Glutamatergic neuron (in vitro differentiated cells): ENCODE measurements at regions not wholly inside any gene's neighbourhood (a gene's known extent, or its start where the extent isn't known, plus 50 kb on each side); places are given as distances from the start of the nearest gene placed in this dataset.

ENCODE experiments used
- DNase-seq: peaks from one replicate; pipeline ENCODE4 v3.0.0; 2022
- H3K27ac Mint-ChIP-seq: one replicate; pipeline ENCODE4 v1.8.0; 2020; ENCODE audit warnings: mild to moderate bottlenecking, mixed read lengths, inconsistent platforms; ENCODE audit not compliant: unreplicated experiment
- H3K27me3 Mint-ChIP-seq: one replicate; pipeline ENCODE4 v1.8.0; 2020; ENCODE audit warnings: mild to moderate bottlenecking, moderate library complexity, mixed read lengths, inconsistent platforms; ENCODE audit not compliant: unreplicated experiment
- H3K36me3 Mint-ChIP-seq: one replicate; pipeline ENCODE4 v1.8.0; 2020; ENCODE audit warnings: mild to moderate bottlenecking, mixed read lengths, inconsistent platforms; ENCODE audit not compliant: unreplicated experiment
- H3K4me1 Mint-ChIP-seq: one replicate; pipeline ENCODE4 v1.8.0; 2020; ENCODE audit warnings: mild to moderate bottlenecking, low read depth, mixed read lengths, inconsistent platforms; ENCODE audit not compliant: unreplicated experiment
- H3K4me3 Mint-ChIP-seq: one replicate; pipeline ENCODE4 v1.8.0; 2020; ENCODE audit warnings: mild to moderate bottlenecking, mixed read lengths, inconsistent platforms; ENCODE audit not compliant: unreplicated experiment
- H3K9me3 Mint-ChIP-seq: one replicate; pipeline ENCODE4 v1.8.0; 2020; ENCODE audit warnings: mild to moderate bottlenecking, moderate library complexity, mixed read lengths, inconsistent platforms; ENCODE audit not compliant: unreplicated experiment
- CTCF ChIP-seq: fragments of 200-600 bp; sonication (generic); IDR thresholded peaks from one replicate; pipeline ENCODE4 v1.5.0; 2021; ENCODE audit not compliant: partially characterized antibody, unreplicated experiment

- Mint-ChIP-seq H3K4me1 (no peaks in the 10 kb centered on the region), H3K4me3 (no peak overlapping the region), H3K9me3 (no peaks in the 10 kb centered on the region), H3K27me3 (peaks cover 3% of the 10 kb centered on the region), H3K36me3 (no peaks in the 10 kb centered on the region), H3K27ac (no peak overlapping the region)
- DNase-seq = no peak
- no peak for TF ChIP-seq CTCF
Measured at GRCh38 chr4:24700118-24700517, 95.3 kb upstream of the SOD3 start.

GRCh38 chr4:24701683-24702082 lies 93.7 kb upstream of the SOD3 start:
- Mint-ChIP-seq H3K27ac (no peak overlapping the region), H3K27me3 (peaks cover 3% of the 10 kb centered on the region), H3K9me3 (no peaks in the 10 kb centered on the region), H3K36me3 (no peaks in the 10 kb centered on the region), H3K4me1 (no peaks in the 10 kb centered on the region), H3K4me3 (no peak overlapping the region)
- TF ChIP-seq CTCF = no peak
- DNase-seq = no peak

- Mint-ChIP-seq H3K27ac (no peak overlapping the region), H3K36me3 (no peaks in the 10 kb centered on the region), H3K4me1 (no peaks in the 10 kb centered on the region), H3K4me3 (no peak overlapping the region), H3K9me3 (no peaks in the 10 kb centered on the region), H3K27me3 (peaks cover 3% of the 10 kb centered on the region)
- DNase-seq = no peak
- no peak for TF ChIP-seq CTCF
Measured at GRCh38 chr4:24702281-24702680, 93.1 kb upstream of the SOD3 start.

GRCh38 chr4:24703298-24703697 lies 92.1 kb upstream of the SOD3 start:
- no peaks in the 10 kb centered on the region for H3K4me1 Mint-ChIP-seq
- H3K27ac Mint-ChIP-seq = no peak overlapping the region
- H3K9me3 Mint-ChIP-seq = no peaks in the 10 kb centered on the region
- DNase-seq = no peak
- no peaks in the 10 kb centered on the region for H3K36me3 Mint-ChIP-seq
- H3K4me3 Mint-ChIP-seq = no peak overlapping the region
- peaks cover 3% of the 10 kb centered on the region for H3K27me3 Mint-ChIP-seq
- TF ChIP-seq CTCF = no peak

- no peak overlapping the region for H3K4me3 Mint-ChIP-seq
- no peak for DNase-seq
- no peaks in the 10 kb centered on the region for H3K9me3 Mint-ChIP-seq
- H3K4me1 Mint-ChIP-seq = no peaks in the 10 kb centered on the region
- H3K27me3 Mint-ChIP-seq = peaks cover 3% of the 10 kb centered on the region
- no peak overlapping the region for H3K27ac Mint-ChIP-seq
- no peaks in the 10 kb centered on the region for H3K36me3 Mint-ChIP-seq
- no peak for TF ChIP-seq CTCF
Measured at GRCh38 chr4:24704149-24704548, 91.2 kb upstream of the SOD3 start.
